ENCODE measurements at regions not wholly inside any gene's neighbourhood (a gene's known extent, or its start where the extent isn't known, plus 50 kb on each side); places are given as distances from the start of the nearest gene placed in this dataset.

DNA sequence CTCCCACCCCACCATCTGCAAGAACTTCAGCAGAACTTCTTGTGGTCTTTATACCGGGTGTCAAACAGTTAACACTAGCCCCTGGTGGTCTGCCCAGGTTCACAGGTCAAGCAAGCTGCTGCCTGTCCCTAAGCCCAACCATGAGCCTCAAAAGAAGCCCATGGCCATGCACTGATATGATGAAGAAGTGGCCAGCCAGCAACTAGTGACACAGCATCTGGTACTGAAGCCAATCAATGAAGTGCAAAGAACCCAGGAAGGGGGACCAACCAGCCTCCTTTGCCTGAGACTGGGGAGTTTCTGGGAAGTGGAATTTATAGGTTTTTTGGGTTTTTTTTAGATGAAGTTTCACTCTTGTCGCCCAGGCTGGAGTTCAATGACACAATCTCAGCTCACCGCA lies 127.8 kb downstream of the MAFB start:
- Mint-ChIP-seq H3K27ac (ENCODE audit: unreplicated experiment) (no peak overlapping the region), H3K9me3 (ENCODE audit: unreplicated experiment) (peaks cover 4% of the 10 kb centered on the region), H3K27me3 (ENCODE audit: unreplicated experiment) (peaks cover 2% of the 10 kb centered on the region), H3K4me3 (ENCODE audit: unreplicated experiment) (no peak overlapping the region), H3K36me3 (ENCODE audit: unreplicated experiment) (no peaks in the 10 kb centered on the region), H3K4me1 (ENCODE audit: low read depth, unreplicated experiment) (no peaks in the 10 kb centered on the region)
- DNase-seq: no peak
- TF ChIP-seq, protein P1, sequence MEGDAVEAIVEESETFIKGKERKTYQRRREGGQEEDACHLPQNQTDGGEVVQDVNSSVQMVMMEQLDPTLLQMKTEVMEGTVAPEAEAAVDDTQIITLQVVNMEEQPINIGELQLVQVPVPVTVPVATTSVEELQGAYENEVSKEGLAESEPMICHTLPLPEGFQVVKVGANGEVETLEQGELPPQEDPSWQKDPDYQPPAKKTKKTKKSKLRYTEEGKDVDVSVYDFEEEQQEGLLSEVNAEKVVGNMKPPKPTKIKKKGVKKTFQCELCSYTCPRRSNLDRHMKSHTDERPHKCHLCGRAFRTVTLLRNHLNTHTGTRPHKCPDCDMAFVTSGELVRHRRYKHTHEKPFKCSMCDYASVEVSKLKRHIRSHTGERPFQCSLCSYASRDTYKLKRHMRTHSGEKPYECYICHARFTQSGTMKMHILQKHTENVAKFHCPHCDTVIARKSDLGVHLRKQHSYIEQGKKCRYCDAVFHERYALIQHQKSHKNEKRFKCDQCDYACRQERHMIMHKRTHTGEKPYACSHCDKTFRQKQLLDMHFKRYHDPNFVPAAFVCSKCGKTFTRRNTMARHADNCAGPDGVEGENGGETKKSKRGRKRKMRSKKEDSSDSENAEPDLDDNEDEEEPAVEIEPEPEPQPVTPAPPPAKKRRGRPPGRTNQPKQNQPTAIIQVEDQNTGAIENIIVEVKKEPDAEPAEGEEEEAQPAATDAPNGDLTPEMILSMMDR (IDR thresholded peaks at IDR 0.05; ENCODE audit: partially characterized antibody, unreplicated experiment): no peak

DNA sequence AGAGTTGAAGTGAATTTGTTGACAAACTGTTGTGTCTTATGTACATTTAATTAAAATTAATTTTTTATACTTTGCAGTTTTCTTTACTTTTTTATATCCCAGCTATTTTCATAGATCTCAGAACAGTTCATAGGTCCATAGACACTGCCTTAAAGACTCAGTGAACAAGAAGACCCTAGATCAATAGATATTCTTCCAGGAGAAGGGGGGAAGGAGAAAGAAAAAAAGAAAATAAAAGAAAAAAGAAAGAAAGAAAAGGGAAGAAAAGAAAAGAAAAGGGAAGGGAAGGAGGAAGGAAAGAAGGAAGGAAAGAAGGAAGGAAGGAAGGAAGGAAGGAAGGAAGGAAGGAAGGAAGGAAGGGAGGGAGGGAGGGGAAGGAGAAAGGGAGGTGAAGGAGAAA lies 130.8 kb downstream of the MAFB start:
- Mint-ChIP-seq H3K27me3 (ENCODE audit: unreplicated experiment) (peaks cover 2% of the 10 kb centered on the region), H3K27ac (ENCODE audit: unreplicated experiment) (no peak overlapping the region), H3K9me3 (ENCODE audit: unreplicated experiment) (peaks cover 4% of the 10 kb centered on the region), H3K4me1 (ENCODE audit: low read depth, unreplicated experiment) (no peaks in the 10 kb centered on the region), H3K4me3 (ENCODE audit: unreplicated experiment) (no peak overlapping the region), H3K36me3 (ENCODE audit: unreplicated experiment) (no peaks in the 10 kb centered on the region)
- no peak for DNase-seq
- TF ChIP-seq, protein P1 (IDR thresholded peaks at IDR 0.05; ENCODE audit: partially characterized antibody, unreplicated experiment): no peak

DNA sequence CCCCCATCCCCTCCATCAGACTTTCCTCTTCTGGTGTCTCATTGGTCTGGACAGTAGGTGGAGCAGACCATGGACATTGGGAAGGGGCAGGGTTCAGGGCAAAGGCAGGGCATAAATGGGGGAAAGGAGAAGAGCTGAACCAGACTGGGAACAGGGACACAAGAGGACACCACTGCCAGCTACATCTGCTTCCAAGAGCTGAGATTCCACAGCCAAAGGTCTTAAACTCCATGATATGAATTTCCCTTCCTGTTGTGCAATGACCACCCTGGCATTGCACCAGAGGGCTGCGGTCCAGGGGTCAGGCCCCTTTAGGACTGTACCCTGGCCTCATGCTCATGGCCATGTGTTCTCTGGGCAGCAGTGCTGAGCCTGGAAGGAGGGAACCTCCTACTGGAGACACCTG lies 137.9 kb downstream of the MAFB start:
- no peaks in the 10 kb centered on the region for H3K9me3 Mint-ChIP-seq (ENCODE audit: unreplicated experiment)
- no peaks in the 10 kb centered on the region for H3K4me1 Mint-ChIP-seq (ENCODE audit: low read depth, unreplicated experiment)
- no peaks in the 10 kb centered on the region for H3K36me3 Mint-ChIP-seq (ENCODE audit: unreplicated experiment)
- H3K27ac Mint-ChIP-seq (ENCODE audit: unreplicated experiment): no peak overlapping the region
- TF ChIP-seq, protein P1 (IDR thresholded peaks at IDR 0.05; ENCODE audit: partially characterized antibody, unreplicated experiment): no peak
- H3K27me3 Mint-ChIP-seq (ENCODE audit: unreplicated experiment): no peaks in the 10 kb centered on the region
- no peak overlapping the region for H3K4me3 Mint-ChIP-seq (ENCODE audit: unreplicated experiment)
- DNase-seq: no peak

DNA sequence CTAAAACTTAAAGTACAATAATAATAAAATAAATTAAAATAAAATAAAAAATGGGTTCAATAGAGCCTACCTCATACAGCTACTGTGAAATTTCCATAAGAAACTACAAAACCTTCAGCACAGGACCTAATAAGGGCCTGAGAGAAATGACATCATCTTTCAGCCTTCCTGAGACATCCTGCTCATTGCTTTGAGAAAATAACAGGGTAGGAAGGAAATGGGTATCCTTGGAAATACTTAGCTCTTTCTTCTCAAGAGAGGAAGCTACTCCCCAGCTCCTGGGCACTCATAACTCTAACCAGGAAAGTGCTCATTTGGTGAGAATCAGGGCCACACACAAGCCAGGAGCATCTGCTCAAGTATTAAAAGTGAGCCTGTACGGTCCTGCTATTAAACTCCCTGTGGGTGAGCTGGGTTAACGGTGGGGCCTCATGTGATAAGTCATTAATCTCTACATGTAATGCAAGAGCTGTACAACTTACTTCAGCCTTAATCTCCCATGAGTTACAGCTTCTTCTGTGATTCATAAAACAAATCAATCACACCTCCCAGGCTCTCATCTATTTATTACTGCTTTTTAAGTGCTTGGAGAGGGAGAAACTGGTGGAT lies 141.4 kb downstream of the MAFB start:
- no peaks in the 10 kb centered on the region for H3K9me3 Mint-ChIP-seq (ENCODE audit: unreplicated experiment)
- TF ChIP-seq, protein P1 (IDR thresholded peaks at IDR 0.05; ENCODE audit: partially characterized antibody, unreplicated experiment): no peak
- H3K36me3 Mint-ChIP-seq (ENCODE audit: unreplicated experiment): no peaks in the 10 kb centered on the region
- no peak overlapping the region for H3K4me3 Mint-ChIP-seq (ENCODE audit: unreplicated experiment)
- no peak for DNase-seq
- H3K4me1 Mint-ChIP-seq (ENCODE audit: low read depth, unreplicated experiment): no peaks in the 10 kb centered on the region
- no peaks in the 10 kb centered on the region for H3K27me3 Mint-ChIP-seq (ENCODE audit: unreplicated experiment)
- H3K27ac Mint-ChIP-seq (ENCODE audit: unreplicated experiment): no peak overlapping the region

DNA sequence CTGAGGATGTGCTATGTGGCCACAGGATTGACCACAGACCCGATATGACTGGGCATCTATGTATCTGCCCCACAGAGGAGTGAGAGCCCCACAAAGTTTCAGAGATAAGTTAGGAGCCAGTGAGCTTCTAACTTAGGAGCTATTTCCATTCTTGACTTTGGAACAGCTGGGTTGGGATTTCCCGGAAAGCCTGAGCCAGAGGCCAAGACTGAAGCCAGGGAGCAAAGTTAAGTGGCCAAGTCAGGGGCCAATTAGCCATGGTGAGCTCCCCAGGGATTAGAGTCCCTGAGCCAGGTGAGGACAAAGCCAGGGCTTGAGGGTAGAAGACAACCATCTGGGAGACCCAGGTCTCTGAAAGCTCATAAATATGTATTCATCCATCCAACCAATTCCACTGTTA lies 143.6 kb downstream of the MAFB start:
- H3K27me3 Mint-ChIP-seq (ENCODE audit: unreplicated experiment): no peaks in the 10 kb centered on the region
- no peak for DNase-seq
- no peak overlapping the region for H3K4me3 Mint-ChIP-seq (ENCODE audit: unreplicated experiment)
- H3K36me3 Mint-ChIP-seq (ENCODE audit: unreplicated experiment): no peaks in the 10 kb centered on the region
- H3K27ac Mint-ChIP-seq (ENCODE audit: unreplicated experiment): no peak overlapping the region
- no peaks in the 10 kb centered on the region for H3K4me1 Mint-ChIP-seq (ENCODE audit: low read depth, unreplicated experiment)
- TF ChIP-seq, protein P1 (IDR thresholded peaks at IDR 0.05; ENCODE audit: partially characterized antibody, unreplicated experiment): no peak
- no peaks in the 10 kb centered on the region for H3K9me3 Mint-ChIP-seq (ENCODE audit: unreplicated experiment)

Measured in glutamatergic neuron (in vitro differentiated cells).